ENCODE measurements at regions not wholly inside any gene's neighbourhood (a gene's known extent, or its start where the extent isn't known, plus 50 kb on each side); places are given as distances from the start of the nearest gene placed in this dataset.
"Not testable (repeated sequence)": the region's sequence is repeated elsewhere in the genome, so short reads cannot be mapped to it uniquely, and the experiment has no call there.

- DNase-seq = no peak
Observed at GRCh38 chr4:140244328-140244727, 90.3 kb upstream of the MAML3 start.

- DNase-seq = no peak
Observed at GRCh38 chr4:140243278-140243753, 89.3 kb upstream of the MAML3 start.

- no peak for DNase-seq
Observed at GRCh38 chr4:140242357-140243277, 88.6 kb upstream of the MAML3 start.

GRCh38 chr4:140240237-140240636 is 86.3 kb upstream of the MAML3 start:
- DNase-seq = no peak

GRCh38 chr4:140239311-140239710 is 85.3 kb upstream of the MAML3 start:
- DNase-seq = no peak

GRCh38 chr4:140238351-140239056 is 84.5 kb upstream of the MAML3 start:
- DNase-seq = no peak

- DNase-seq = no peak
Observed at GRCh38 chr4:140237616-140238350, 83.8 kb upstream of the MAML3 start.

- no peak for DNase-seq
Observed at GRCh38 chr4:140236654-140237169, 82.7 kb upstream of the MAML3 start.

GRCh38 chr4:140234697-140235060 is 80.7 kb upstream of the MAML3 start:
- no peak for DNase-seq

GRCh38 chr4:140233791-140234696 is 80.1 kb upstream of the MAML3 start:
- DNase-seq = no peak

- DNase-seq = no peak
Observed at GRCh38 chr4:140229881-140230280, 75.9 kb upstream of the MAML3 start.

- no peak for DNase-seq
Observed at GRCh38 chr4:140227286-140227685, 73.3 kb upstream of the MAML3 start.

- no peak for DNase-seq
Observed at GRCh38 chr4:140223056-140223810, 69.2 kb upstream of the MAML3 start.

- DNase-seq = no peak
Observed at GRCh38 chr4:140222171-140222570, 68.2 kb upstream of the MAML3 start.

- DNase-seq = no peak
Observed at GRCh38 chr4:140220058-140220457, 66.1 kb upstream of the MAML3 start.

- DNase-seq = no peak
Observed at GRCh38 chr4:140219567-140219966, 65.6 kb upstream of the MAML3 start.

GRCh38 chr4:140219070-140219469 is 65.1 kb upstream of the MAML3 start:
- DNase-seq = not testable (repeated sequence)

GRCh38 chr4:140213749-140214148 is 59.8 kb upstream of the MAML3 start:
- DNase-seq = no peak

- DNase-seq = no peak
Observed at GRCh38 chr4:140213116-140213515, 59.1 kb upstream of the MAML3 start.

GRCh38 chr4:140212646-140213045 is 58.7 kb upstream of the MAML3 start:
- DNase-seq = no peak

- DNase-seq = no peak
Observed at GRCh38 chr4:140212194-140212593, 58.2 kb upstream of the MAML3 start.
